Germinal center (tissue), 1 donor: ENCODE measurements at regions not wholly inside any gene's neighbourhood (a gene's known extent, or its start where the extent isn't known, plus 50 kb on each side); places are given as distances from the start of the nearest gene placed in this dataset.

ENCODE experiments used
- DNase-seq: peaks from one replicate; pipeline ENCODE4 v3.0.0; 2012; ENCODE audit warnings: mixed read lengths, low spot score

- no peak for DNase-seq
These were observed 106.8 kb downstream of the SEMA6D start for GRCh38 chr15:47824147-47824546.

GRCh38 chr15:47829667-47830066 is 112.4 kb downstream of the SEMA6D start:
- DNase-seq, result no peak

GRCh38 chr15:47834093-47834492 is 116.8 kb downstream of the SEMA6D start:
- no peak for DNase-seq

GRCh38 chr15:47839233-47839825 is 122.0 kb downstream of the SEMA6D start:
- no peak for DNase-seq

- DNase-seq, result no peak
These were observed 125.9 kb downstream of the SEMA6D start for GRCh38 chr15:47843124-47843663.

DNA sequence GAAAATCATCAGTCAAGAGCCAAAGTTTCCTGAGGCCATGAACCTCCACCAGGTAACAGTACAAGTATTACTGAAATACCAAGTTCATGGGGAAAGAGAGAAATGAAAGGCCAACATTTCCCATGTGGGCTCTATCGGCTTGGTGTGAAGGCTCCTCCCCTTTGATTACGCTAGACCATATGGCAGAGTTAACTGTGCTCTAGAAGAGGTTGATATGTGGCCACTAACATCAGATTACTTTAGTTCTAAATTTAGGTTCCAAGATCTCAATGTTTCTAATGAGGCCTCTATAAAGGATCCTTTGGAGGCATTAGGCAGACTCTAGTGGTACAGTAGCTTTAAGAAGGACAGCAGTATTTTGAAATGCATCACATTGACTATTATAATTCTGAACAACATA is 127.1 kb downstream of the SEMA6D start:
- DNase-seq, result no peak

GRCh38 chr15:47846128-47846868 is 129.0 kb downstream of the SEMA6D start:
- DNase-seq, result no peak

GRCh38 chr15:47846876-47847275 is 129.6 kb downstream of the SEMA6D start:
- no peak for DNase-seq

GRCh38 chr15:47856071-47856470 is 138.8 kb downstream of the SEMA6D start:
- no peak for DNase-seq

GRCh38 chr15:47857014-47857775 is 139.9 kb downstream of the SEMA6D start:
- DNase-seq, result no peak

- no peak for DNase-seq
These were observed 140.5 kb downstream of the SEMA6D start for GRCh38 chr15:47857776-47858167.

DNA sequence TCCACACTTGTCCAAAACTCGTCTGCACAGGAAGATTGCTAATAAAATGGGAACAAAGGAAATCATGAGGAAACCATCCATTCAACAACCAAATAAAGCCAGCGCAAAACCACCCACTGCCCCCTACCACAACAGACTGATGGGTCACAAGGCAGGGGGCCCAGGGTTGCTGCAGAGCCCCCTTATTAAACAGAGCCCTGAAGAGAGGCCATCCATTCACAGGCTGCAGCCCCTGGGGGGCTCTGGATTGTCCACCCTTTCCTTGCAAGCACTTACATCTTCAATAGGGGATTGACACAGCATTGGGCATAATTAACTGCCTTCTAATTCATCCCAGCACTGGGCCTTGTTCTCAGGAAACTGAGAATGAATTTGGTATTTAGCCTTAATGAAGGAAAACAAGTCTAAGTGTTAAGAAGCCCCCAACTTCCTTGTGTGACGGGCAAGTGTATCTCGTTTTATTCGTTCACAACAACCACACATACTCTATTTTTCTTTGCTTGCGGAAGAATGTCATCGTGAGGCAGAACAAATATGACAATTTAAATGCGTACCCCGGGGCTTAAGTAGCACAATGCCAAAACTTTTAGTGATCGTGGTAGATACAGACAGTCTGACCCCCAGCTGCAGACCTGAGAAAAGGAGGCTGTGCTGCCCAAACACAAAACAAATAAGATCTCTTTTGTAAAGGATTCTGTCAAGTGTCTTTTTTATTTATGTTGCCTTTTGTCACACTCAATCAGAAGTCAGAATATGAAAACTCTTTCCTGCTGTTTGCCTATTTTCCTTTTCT is 144.0 kb downstream of the SEMA6D start:
- DNase-seq, result no peak

DNA sequence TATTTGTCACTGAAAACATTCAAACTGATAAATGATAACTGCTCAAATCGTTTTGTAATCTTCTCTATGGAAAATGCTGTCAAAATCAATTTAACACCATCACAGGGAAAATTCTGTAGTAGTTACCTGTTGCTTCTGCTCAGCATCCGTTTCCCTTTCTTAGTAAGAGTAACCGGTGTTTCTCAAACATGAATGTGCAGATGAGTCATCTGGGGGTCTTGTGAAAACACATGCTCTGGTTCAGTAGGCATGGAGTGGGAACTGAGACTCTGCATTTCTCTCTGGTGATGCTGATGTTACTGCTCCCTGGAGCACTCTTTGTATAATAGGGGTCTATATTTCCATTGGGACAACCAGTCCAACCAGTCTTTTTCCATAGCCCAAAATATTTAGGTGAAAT is 145.1 kb downstream of the SEMA6D start:
- DNase-seq, result no peak

- no peak for DNase-seq
These were observed 149.1 kb downstream of the SEMA6D start for GRCh38 chr15:47866446-47866845.

GRCh38 chr15:47870300-47870955 is 153.1 kb downstream of the SEMA6D start:
- DNase-seq, result no peak

DNA sequence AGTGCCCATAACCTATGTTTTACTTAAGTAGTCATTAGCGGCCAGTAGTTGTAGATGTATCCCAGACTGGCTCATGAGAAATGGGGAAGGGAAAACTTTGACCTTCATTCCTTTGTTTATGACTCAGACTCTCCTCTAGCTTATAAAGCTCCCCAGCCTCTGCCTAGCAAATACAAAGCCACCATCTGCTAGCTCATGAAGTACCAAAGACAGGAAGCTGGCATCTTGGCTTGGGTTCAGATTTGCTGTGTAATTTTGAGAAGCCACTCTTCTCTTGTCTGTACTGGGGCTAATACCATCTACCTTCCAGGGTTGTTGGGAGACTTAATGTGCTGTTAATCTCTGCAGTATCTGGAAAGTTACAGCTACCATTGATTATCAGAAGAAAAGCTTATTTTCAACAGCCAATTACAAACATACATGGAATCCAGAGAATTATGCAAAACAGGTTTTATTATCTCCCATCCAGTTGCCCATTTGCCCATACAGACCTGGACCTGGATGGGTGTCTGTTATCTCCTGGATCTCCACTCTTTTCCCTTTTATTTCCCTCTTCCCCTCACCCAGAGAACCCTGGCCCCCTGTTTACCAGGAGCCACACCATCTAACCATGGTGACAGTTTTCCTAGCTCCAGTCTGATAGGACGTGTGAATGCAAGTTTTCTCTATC is 153.8 kb downstream of the SEMA6D start:
- DNase-seq, result no peak

DNA sequence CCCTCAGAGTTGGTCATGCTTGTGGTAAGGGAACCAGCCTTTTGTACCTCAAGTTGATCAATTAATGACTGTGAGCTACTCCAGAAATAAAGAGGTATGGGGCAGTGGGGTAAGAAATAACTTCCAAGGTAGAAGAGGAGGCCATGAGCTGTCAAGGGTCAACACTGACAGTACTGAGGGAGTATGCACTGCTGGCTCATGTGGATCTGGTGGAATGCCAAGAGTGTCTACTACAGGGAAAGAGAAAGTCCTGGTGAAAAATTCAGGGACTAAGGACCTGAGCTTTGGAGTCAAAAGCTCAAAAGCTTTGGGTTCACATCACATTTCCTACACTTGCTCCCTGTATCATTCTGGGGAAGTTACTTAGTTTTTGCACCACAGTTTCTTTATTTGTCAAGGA is 154.9 kb downstream of the SEMA6D start:
- DNase-seq, result no peak

DNA sequence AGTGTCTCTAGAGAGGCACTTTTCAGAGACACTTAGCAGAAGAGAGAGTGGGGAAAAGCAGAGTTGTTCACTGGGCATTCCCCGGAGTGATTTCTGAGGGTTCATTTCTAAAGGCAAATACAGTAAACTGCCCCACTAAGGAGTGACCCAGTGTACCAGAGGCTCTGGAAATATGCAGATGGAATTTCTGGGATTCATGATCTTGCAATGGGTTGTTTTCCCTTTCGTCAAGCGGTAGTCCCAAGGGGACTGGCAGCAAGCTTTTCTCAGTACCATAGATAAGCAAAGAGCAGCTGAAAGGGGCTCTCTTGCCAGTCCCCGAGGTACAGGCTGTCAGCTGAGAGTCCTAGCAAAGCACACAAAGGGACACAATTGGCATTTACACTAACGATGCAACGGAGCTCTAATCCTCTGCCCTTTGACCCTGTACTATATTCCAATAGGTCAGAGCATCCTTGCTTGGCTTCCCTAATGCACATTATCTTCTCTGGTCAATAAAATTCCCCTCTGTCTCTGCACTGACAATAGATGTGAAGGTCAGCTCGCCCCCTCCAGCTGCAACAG is 155.6 kb downstream of the SEMA6D start:
- no peak for DNase-seq

DNA sequence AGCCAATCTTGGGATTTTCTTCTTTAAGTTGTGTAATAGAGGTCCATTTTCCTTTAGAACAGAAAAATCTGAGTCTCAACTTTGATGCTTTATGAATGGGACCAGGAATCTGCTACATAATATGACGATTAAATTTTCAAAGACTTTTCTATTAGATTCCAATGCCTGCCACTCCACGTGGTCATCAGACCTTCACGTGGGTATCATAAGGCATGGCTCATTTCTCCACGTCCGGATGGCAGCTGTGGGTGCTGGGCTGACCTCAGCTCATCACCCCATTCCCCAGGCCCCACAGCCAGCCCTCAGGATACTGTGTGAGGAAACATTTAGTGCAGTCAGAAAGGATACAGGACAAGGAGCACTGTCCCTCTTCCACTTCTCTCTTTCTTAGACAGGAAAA is 159.7 kb downstream of the SEMA6D start:
- no peak for DNase-seq

DNA sequence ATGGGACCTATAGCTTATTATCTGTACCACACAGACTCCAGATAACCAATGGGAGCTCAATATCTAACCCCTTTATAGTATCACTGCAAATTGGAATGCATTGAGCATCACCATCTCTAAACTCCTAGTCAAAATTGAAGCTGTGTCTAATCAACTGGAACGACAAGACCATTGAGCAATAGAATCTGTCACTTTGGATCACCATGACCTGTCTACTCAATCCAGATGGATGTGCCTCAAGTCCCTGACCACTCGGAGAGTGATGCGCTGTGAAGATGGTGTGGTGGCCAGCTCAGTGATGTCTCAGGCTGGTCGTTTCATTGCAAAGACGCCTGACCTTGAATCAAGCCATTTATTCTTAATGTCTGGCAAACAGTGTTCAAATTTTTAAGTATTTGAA is 160.5 kb downstream of the SEMA6D start:
- no peak for DNase-seq

- DNase-seq, result no peak
These were observed 168.6 kb downstream of the SEMA6D start for GRCh38 chr15:47885920-47886319.
